NCI-H1930 (cell line): ENCODE measurements at regions not wholly inside any gene's neighbourhood (a gene's known extent, or its start where the extent isn't known, plus 50 kb on each side); places are given as distances from the start of the nearest gene placed in this dataset.

Experiments used
- DNase-seq, 2 experiments: peaks; one replicate each; lab custom pipeline; 2025; lab: John Stamatoyannopoulos, UW

DNA sequence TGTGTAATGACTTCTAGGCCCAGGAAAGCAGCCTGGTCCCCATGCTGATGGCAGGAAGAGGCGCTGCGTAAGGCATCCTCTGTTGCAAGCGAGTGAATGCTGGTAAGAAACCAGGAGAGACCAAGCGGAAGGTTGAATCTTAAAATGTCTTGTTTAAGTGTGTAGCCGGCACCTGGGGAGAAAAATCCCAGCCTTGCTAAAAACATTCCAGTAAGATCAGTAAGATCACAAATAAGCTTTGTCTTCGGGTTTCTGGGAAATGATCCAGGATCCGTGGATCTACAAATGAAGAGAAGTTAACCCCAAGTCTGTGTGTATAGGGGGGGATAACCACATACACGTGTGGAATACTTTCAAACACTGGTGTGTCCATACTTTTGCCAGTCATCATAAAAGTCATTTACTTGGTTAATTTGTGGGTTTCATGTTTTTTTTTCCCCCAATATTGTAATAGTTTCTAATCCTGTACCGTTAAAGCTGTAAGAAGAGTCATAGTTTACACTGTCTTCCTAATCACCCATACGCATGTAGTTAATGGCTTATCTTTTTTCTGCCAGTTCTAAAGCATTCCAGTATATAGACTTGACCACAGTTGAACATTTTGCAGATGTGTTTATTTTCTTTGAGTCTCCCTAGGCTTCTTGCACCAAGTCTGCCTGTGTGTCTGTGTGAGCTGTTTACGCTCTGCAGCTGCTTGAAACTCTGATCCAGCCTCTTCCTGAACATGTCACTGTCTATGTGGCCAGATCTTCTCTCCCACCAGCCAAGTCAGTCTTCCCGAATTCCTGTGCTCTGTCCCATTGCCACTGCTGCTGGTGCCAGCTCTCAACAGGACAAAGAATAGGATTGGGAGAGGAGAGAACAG, 135.9 kb upstream of the ARL4C start:
- DNase-seq, result no peak

GRCh38 chr2:234631646-234632514, 135.0 kb upstream of the ARL4C start:
- DNase-seq, result no peak

GRCh38 chr2:234630801-234631261, 133.9 kb upstream of the ARL4C start:
- DNase-seq, result no peak

DNA sequence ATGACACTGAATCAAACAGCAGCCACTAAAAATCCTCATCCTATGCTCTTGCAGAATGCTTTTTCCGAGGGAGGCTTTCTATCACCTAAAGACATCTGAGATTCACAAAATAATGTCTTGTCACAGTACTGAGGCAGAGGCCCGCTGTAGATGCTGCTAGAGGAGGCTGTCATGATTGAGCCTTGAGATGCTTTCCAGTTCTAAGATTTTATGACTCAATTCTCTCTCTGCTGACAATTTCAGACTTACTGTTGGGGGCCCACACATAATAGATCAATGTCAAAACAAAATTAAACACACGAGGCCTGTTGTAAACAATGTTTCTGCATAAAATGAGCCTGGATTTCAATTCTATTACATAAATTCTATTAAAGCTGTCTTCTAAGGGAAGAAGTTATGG, 132.7 kb upstream of the ARL4C start:
- no peak for DNase-seq

- no peak for DNase-seq
Observed at GRCh38 chr2:234628953-234629352, 132.1 kb upstream of the ARL4C start.

DNA sequence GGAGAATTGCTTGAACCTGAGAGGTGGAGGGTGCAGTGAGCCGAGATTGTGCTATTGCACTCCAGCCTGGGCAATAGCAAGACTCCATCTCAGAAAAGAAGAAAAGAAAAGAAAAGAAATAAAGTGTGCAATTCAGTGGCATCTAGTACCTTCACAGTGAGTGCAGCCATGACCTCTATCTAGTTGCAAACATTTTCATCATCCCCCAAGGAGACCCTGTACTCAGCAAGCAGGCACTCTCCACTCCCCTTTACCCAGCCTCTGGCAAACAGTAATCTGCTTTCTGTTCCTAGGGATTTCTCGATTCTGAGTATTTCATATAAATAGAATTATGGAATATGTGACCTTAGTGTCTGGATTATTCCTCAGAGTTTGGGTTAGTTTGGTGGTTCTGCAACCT, 130.4 kb upstream of the ARL4C start:
- no peak for DNase-seq

DNA sequence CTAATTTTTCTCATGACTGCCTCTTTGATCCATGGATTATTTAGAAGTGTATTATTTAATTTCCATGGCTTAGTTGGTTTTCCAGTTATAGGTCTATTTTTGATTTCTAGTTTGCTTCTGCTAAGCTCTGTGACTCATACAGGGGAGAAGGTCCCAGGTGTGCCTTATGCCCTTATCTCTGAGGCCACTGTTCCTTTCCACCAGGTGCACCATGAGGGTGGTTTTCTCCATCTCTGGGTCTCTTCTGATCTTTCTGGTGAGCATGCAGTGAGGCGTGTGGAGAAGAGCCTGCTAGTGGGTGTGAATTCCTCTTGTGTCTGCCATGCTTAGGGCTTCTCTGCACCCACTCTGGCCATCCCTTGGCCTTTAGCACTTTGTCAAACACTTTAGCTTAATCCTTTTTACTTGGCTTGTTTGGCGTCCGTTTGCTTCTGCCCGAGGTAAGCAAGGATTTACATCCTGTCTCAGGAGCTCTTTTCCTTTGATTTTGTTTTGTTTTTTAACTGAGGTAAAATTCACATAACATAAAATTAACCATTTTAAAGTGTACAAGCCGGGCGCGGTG, 129.8 kb upstream of the ARL4C start:
- DNase-seq, result no peak

DNA sequence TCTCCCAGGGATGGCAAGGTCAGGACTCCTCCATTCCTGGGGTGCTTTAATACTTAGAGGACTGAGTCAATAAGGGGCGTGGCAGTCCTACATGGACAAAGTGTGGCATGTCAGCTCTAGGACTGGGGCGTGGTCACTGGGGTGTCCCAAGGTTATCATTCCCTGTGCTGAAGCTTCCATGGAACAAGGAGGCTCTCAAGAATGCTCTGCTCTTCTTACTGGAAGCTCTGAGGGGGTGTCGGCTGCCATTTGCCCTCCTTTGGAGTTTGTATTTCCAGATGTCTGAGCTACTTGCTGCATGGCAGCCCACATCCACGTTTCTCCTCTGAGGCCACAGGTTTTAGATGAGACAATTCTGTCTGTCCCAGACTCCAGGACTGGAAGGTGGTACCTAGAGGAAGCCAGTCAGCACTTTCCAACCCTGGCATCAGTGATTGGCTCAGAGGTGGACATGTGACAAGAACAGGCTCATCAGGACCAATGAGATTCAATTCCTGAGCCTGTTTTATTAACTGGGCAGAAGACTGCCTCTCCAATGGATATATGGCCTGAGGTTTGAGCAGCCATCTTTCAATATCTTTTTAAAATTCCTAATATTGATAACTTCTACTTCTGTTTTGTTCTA, 128.9 kb upstream of the ARL4C start:
- no peak for DNase-seq

- DNase-seq, result no peak
Observed at GRCh38 chr2:234623521-234623991, 126.7 kb upstream of the ARL4C start.

DNA sequence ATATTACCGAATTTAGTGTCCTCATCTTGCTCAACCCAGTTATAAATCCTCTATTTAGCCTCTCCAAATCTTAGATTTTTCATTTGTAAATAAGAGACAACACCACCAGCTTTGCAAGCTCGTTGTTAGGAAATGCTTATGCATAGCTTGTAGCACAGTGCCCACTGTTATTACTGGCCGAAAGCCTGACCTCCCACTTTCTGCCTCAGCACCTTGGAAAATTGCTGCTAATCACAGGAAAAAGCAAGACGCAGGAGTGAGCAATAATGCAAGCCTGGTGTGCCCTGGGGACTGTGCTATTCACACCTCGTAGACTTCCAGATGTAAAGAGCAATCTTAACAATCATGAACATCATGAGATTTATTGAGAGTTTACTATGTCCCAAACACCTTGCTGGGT, 124.2 kb upstream of the ARL4C start:
- DNase-seq, result no peak

DNA sequence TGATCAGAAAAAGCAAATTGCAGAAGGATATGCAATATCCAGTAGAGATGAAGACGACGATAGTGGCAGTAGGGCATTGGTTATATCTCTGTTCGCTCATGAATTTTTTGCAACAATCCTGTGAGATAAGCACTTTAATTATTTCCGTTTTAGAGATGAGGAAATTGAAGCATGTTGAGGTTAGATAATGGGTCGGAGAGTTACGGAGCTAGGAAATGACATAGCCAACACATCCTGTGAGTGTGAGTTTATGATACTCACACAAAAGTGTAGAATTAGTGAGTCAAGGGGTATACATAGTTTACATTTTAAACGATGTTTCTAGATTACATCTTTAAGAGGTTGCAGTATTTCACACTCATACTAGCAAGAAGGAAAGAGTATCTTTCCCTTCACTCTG, 123.1 kb upstream of the ARL4C start:
- no peak for DNase-seq

DNA sequence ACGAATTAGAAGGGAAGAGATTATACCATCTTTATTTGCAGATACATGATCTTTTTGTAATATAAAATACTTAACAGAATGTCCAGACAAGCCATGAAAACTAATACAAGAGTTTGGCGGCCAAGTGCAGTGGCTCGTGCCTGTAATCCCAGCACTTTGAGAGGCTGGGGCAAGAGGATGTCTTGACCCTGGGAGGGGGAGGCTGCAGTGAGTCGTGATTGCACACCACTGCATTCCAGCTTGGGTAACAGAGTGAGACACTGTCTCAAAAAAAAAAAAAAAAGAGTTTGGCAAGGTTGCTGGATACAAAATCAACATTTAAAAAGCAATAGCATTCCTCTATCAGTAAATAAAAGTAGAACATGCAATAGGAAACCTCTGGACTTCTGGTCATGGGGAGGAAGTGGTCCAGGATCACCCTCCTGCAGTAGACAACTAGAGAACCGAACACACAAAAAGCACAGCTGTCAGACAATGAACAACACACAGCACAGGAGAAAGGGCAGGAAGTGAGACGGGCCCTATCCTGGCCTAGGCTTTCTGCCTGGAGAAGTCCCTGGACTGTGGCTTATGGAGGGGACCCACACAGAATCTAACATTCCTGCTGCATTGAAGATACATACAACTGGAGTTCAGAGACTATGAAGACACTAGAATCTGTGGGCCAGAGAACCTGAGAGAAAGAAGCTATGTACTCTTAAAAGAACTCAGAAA, 118.9 kb upstream of the ARL4C start:
- no peak for DNase-seq

DNA sequence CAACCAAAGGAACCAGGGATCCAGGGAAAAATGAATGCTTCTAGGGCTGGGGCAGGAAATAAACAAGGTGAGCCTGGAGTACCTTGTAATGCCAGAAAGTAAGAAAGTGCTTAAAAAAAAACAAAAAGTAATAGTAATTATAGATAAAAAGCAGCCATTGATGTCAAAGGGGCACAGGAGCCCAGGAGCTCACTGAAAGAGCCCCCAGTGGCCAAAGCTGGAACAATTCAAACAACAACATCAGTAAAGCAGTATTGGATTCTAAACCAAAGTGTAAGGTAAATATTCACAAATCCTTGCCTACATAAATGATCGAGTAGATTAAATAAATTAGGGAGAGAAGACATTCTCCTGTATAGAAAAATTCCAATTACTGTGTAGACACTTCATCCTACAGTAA, 114.3 kb upstream of the ARL4C start:
- DNase-seq, result no peak

DNA sequence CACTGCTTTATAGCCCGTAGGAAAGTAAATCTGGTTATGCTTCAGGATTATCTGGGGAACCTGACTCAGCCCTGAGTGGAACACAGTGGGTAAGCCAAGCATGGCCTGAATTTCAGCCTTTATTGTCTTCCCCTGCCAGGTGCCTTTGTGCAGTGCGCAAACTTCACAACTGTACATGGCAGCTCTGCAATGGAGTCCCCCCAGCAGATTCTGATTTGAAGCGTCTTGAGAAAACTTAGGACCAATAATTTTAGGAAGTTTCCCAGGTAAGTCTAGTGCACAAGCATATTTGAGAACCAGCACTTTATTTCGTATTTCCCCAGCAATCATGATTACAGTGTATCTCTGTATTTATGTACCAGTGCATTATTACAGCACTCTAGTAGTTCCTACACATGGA, 112.1 kb upstream of the ARL4C start:
- no peak for DNase-seq

- DNase-seq, result no peak
Observed at GRCh38 chr2:234607691-234608090, 110.8 kb upstream of the ARL4C start.

DNA sequence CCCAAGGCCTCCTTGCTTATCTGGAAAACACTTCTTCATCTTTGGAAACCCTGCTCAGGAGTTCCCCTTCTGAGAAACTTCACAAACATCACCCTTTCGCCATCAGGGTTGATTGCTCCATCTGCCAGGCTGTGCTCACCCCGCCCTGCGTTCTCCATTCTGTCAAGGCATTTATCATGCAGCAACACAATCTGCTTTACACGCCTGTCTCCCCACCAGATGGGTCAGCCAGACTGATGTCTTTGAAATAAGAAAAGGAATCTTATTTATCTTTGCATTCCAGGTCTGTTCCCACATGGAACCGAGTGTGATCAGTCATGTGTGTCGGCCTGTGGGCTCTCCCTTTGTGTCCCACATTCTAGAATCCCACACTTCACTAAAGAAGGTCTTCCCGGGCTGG, 110.0 kb upstream of the ARL4C start:
- DNase-seq, result no peak

DNA sequence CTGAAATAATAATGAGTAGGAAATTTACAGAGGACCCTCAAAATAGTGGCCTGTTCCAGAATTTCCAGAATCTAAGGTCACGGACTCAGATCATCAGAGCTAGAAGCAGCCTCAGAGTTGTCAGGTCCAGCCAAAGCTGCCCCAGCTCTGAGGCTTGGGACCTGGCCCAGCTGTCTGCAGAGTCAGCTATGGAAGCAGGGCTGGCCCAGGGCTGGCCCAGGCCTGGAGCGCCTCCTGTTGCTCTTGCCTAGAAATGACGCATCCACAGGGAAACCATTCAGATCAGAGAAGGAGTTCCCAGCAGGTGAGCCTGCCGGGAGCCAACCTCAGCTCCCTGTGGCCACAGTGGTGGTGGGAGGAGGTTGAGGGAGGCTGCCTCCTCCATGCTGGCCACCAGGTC, 106.7 kb upstream of the ARL4C start:
- no peak for DNase-seq

DNA sequence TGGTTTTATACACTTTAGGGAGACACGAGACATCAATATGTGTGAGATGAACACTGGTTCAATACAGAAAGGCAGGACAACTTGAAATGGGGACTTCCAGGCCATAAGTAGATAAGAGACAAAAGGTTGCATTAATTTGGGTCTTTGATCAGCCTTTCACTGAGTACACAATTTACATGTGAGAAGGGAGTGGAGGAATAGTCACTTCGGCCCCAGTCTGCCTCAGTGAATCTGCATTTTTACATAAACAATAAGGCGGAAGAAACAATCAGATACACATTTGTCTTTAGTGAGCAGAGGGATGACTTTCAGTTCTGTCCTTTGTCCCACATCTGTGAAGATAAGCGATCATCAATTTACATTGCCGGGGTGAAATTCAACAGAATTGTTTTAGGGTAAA, 104.3 kb upstream of the ARL4C start:
- no peak for DNase-seq

DNA sequence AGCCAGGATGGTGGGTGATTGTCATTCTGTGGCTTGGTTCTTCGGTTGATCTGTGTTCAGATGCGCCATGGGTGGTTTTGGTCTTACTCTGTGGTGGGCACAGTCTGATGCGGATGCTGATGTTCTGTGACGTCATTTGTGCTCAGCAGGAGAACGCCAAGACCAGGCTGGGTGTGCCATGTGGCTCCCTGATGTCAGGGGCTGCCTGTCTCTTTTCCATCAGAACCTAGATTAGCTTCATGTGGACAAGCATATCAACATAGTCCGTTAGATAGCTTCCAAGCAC, 100.6 kb upstream of the ARL4C start:
- DNase-seq, result no peak

DNA sequence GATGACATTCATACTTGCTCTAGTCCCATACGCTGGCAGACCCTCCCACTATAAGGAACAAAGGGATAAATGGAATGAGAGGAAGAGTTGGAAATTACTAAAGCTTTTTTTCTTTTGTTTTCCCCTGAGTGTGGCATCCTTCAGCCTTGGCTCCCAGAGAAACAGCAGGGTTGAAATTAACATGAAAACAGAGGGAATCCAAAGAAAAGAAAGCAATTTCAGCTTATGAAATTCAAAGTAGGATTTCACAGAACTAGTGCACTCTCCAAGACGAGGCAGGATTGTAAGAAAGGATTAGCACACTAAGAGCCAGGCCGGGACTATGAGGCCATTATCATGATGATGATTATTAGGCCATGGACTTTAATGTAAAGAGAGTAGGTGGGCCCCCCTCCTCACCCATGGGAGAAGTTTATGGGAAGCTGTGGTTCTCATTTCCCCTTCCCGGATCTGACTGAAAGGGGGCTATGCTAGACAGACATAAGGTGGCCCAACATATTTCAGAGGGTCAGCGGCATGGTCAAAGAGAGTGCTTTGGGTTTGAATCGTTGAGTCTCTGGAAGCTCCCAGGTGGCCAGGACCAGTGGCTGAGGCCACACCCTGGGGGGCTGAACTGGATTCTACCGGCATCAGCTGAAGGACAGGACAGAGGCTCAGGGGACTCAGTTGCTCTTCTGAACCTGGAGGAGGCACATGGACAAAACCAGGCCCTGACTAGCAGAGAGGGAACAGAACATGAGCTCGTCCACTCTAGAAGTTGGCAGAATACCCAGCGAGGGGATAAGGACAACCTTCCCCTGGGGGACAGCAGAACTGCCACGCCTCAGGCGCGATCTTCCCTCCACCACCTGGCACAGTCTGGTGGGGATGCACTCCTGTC, 100.1 kb upstream of the ARL4C start:
- no peak for DNase-seq

- DNase-seq, result no peak
Observed at GRCh38 chr2:234595829-234596228, 98.9 kb upstream of the ARL4C start.
